IMR-90 (cell line): ENCODE measurements at regions not wholly inside any gene's neighbourhood (a gene's known extent, or its start where the extent isn't known, plus 50 kb on each side); places are given as distances from the start of the nearest gene placed in this dataset.

Source experiments
- BHLHE40 ChIP-seq: fragments of 150-350 bp; IDR thresholded peaks from 2 replicates; pipeline ENCODE4 v1.6.1; 2016; ENCODE audit warnings: mild to moderate bottlenecking, low read depth, low read length
- CEBPB ChIP-seq: IDR thresholded peaks from 2 replicates; pipeline ENCODE4 v1.6.1; 2012; ENCODE audit warnings: low read depth, low read length, improper control_type of control experiment
- CHD1 ChIP-seq: IDR thresholded peaks from 2 replicates; pipeline ENCODE4 v1.6.1; 2012; ENCODE audit warnings: low read depth, low read length, improper control_type of control experiment
- CTCF ChIP-seq: conservative IDR thresholded peaks from 2 replicates; pipeline ENCODE4 v1.5.1; 2012; ENCODE audit warnings: mild to moderate bottlenecking, low read depth, low read length, improper control_type of control experiment
- ELK1 ChIP-seq: fragments of 150-350 bp; IDR thresholded peaks from 2 replicates; pipeline ENCODE4 v1.6.1; 2016; ENCODE audit warnings: low read depth, mild to moderate bottlenecking, low read length, moderate library complexity, borderline replicate concordance
- MAFK ChIP-seq: IDR thresholded peaks from 2 replicates; pipeline ENCODE4 v1.6.1; 2012; ENCODE audit warnings: low read depth, low read length, improper control_type of control experiment
- NFE2L2 ChIP-seq: fragments of 150-350 bp; IDR thresholded peaks from 2 replicates; pipeline ENCODE4 v1.6.1; 2016; ENCODE audit warnings: low read depth, mild to moderate bottlenecking, low read length
- POLR2A ChIP-seq: IDR thresholded peaks from 2 replicates; pipeline ENCODE4 v1.6.1; 2012; ENCODE audit warnings: mild to moderate bottlenecking, low read depth, low read length
- RAD21 ChIP-seq: IDR thresholded peaks from 2 replicates; pipeline ENCODE4 v1.6.1; 2012; ENCODE audit warnings: low read length, improper control_type of control experiment
- RCOR1 ChIP-seq: IDR thresholded peaks from 2 replicates; pipeline ENCODE4 v1.6.1; 2012; ENCODE audit warnings: mild to moderate bottlenecking, low read length, improper control_type of control experiment; ENCODE audit not compliant: insufficient replicate concordance
- SMC3 ChIP-seq: fragments of 150-350 bp; IDR thresholded peaks from 2 replicates; pipeline ENCODE4 v1.6.1; 2016; ENCODE audit warnings: low read depth, mild to moderate bottlenecking, antibody characterized with exemption, low read length, moderate library complexity
- USF2 ChIP-seq: fragments of 150-350 bp; IDR thresholded peaks from 2 replicates; pipeline ENCODE4 v1.6.1; 2017; ENCODE audit warnings: mild to moderate bottlenecking, antibody characterized with exemption, low read length, low read depth

- TF ChIP-seq CTCF (no peak), CHD1 (no peak), POLR2A (no peak), ELK1 (no peak), SMC3 (no peak), RAD21 (no peak), MAFK (no peak), NFE2L2 (no peak), RCOR1 (no peak), USF2 (no peak), BHLHE40 (no peak), CEBPB (no peak)
Measured at GRCh38 chr1:87404296-87404695, 75.6 kb downstream of the LMO4 start.
